BLaER1 treated with 17β-estradiol and CSF1 and Interleukin-3, amounts not matched to agents 10 nM and 100 nM (cell line): ENCODE measurements at regions not wholly inside any gene's neighbourhood (a gene's known extent, or its start where the extent isn't known, plus 50 kb on each side); places are given as distances from the start of the nearest gene placed in this dataset.
A peak's percentile ranks its signal among the peaks of the same experiment; 100 is the strongest.

Experiments
- H3K27ac ChIP-seq, 11 experiments: shearing (Covaris generic); formaldehyde crosslinking; 2 replicates each; pipeline ENCODE4 v1.8.1; 2022
- H3K27me3 ChIP-seq, 11 experiments: shearing (Covaris generic); formaldehyde crosslinking; 2 replicates each; pipeline ENCODE4 v1.8.1; 2022
- H3K36me3 ChIP-seq, 11 experiments: shearing (Covaris generic); formaldehyde crosslinking; 2 replicates each; pipeline ENCODE4 v1.8.1; 2022
- H3K4me1 ChIP-seq, 10 experiments: shearing (Covaris generic); formaldehyde crosslinking; 2 replicates each; pipeline ENCODE4 v1.8.1; 2022
- H3K4me2 ChIP-seq, 11 experiments: shearing (Covaris generic); formaldehyde crosslinking; 2 replicates each; pipeline ENCODE4 v1.8.1; 2022
- H3K4me3 ChIP-seq, 10 experiments: shearing (Covaris generic); formaldehyde crosslinking; 2 replicates each; pipeline ENCODE4 v1.8.1; 2022
- H3K9ac ChIP-seq, 11 experiments: shearing (Covaris generic); formaldehyde crosslinking; 2 replicates each; pipeline ENCODE4 v1.8.1; 2022
- H3K9me3 ChIP-seq, 11 experiments: shearing (Covaris generic); formaldehyde crosslinking; replicated peaks in 1 of 11; 2 replicates each; pipeline ENCODE4 v1.8.1; 2022
- H4K20me1 ChIP-seq, 11 experiments: shearing (Covaris generic); formaldehyde crosslinking; 2 replicates each; pipeline ENCODE4 v1.8.1; 2022
- Cebpa-rat ChIP-seq, 11 experiments: shearing (Covaris generic); IDR thresholded peaks; 2 replicates each; pipeline ENCODE4 v1.8.1; 2022

DNA sequence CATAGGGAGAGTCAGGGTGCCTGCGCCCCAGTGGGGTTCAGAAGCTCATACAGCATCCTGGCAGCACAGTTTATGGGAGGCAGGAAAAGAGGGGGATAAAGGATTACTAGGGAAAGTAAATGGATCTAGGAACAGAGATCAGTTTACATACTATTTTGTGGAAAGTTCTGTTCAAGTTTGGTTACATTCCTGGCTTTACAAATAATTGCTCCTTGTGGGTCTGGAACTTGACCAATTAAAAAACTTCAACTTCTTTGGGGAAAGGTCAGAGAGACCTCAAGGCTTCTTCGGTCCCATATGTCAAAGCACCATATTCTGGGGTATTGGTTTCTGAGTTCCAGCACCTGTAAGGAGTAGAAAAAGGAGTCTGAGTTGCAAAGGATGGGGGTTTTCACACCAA lies 64.1 kb downstream of the ZDHHC19 start:
- Histone ChIP-seq H3K4me2 (peak overlapping the region in 1 of 11 experiments; percentile 78; a peak in 1 of 22 replicates), H3K4me3 (no peak overlapping the region), H3K27ac (peak overlapping the region in 1 of 11 experiments; percentile 62; a peak in 1 of 22 replicates), H3K9me3 (peaks cover 5 to 58% (median 46%) of the 10 kb centered on the region in 11 experiments; a peak in 21 of 22 replicates), H4K20me1 (no peaks in the 10 kb centered on the region), H3K27me3 (no peaks in the 10 kb centered on the region), H3K9ac (no peak overlapping the region), H3K36me3 (no peaks in the 10 kb centered on the region), H3K4me1 (peaks cover 42 to 65% (median 44%) of the 10 kb centered on the region in 10 experiments)
- TF ChIP-seq Cebpa-rat (IDR thresholded peaks at IDR 0.05): no peak

DNA sequence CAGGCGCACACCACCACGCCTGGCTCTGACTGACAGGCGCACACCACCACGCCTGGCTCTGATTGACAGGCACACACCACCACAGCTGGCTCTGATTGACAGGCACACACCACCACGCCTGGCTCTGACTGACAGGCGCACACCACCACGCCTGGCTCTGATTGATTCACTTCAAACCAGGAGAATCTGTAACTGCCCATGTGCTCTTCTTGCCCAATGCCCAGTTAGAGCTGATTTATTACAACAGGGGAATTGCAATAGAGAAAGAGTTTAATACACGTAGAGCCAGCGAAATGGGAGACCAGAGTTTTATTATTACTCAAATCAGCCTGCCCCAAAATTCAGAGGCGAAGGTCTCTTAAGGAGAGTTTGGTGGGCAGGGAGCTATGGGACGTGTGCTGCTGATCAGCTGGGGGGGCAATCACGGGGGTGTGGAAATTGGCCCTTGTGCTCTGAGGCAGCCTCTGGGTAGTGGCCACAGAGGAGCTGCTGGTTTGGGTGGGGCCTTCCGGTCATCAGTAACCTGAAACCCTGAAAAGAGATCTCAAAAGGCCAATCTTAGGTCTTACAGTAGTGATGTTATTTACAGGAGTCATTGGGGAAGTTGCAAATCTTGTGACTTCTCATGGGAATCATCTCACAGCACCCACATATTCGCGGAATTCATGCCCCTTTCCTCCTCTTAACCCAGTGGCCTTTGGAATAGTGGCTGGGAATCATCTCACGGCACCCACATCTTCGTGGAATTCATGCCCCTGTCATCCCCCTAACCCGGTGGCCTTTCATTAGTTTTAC lies 63.8 kb upstream of the TFRC start:
- Histone ChIP-seq H3K4me3 (no peak overlapping the region), H3K4me1 (peaks cover 56 to 77% (median 59%) of the 10 kb centered on the region in 10 experiments), H3K36me3 (no peaks in the 10 kb centered on the region), H3K4me2 (peak overlapping the region; percentile 8 to 86 (median 68); a peak in 21 of 22 replicates), H3K27ac (peak overlapping the region in 5 of 11 experiments; percentile 45 to 73 (median 62); a peak in 9 of 22 replicates), H3K9ac (peak overlapping the region in 4 of 11 experiments; percentile 22 to 52 (median 38); a peak in 4 of 22 replicates), H3K27me3 (no peaks in the 10 kb centered on the region), H4K20me1 (no peaks in the 10 kb centered on the region), H3K9me3 (peaks cover 5 to 44% (median 37%) of the 10 kb centered on the region in 11 experiments; a peak in 21 of 22 replicates)
- no peak for TF ChIP-seq Cebpa-rat (IDR thresholded peaks at IDR 0.05)

DNA sequence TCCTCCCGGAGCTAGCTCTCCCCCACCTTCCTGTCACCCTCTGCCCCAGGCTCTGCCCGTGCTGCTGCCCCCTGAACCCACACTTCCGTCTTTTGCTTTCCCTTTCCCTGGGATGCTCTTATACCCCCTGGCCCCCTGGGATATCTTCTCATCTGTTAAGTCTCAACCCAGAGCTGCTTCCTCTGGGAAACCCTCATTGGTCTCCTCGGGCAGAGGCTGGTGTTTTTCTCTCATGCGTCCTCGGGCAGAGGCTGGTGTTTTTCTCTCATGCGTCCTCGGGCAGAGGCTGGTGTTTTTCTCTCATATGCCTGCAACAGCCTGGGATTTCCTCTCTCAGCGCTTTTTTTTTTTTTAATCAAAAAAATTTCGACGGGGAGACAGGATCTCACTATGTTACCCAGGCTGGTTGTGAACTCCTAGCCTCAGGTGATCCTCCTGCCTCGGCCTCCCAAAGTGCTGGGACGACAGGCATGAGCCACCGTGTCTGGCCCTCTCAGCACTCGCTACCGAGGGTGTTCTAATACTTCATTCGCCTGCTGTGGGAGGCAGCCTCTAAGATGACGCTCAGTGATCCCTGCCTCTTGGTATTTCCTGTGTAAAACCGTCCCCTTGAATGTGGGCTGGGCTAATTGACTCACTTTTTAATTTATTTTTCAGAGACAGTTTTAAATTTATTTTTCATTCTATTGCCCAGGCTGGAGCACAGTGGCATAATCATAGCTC lies 62.7 kb upstream of the TFRC start:
- peaks cover 66 to 74% (median 69%) of the 10 kb centered on the region in 10 experiments for H3K4me1 ChIP-seq
- TF ChIP-seq Cebpa-rat (IDR thresholded peaks at IDR 0.05): no peak
- H3K4me3 ChIP-seq: peak overlapping the region in 6 of 10 experiments; percentile 1 to 35 (median 12); a peak in 6 of 20 replicates
- no peaks in the 10 kb centered on the region for H4K20me1 ChIP-seq
- no peaks in the 10 kb centered on the region for H3K27me3 ChIP-seq
- no peaks in the 10 kb centered on the region for H3K36me3 ChIP-seq
- H3K4me2 ChIP-seq: peak overlapping the region; percentile 63 to 95 (median 80)
- H3K9ac ChIP-seq: peak overlapping the region; percentile 12 to 68 (median 61); a peak in 19 of 22 replicates
- H3K27ac ChIP-seq: peak overlapping the region; percentile 33 to 73 (median 62); a peak in 21 of 22 replicates
- H3K9me3 ChIP-seq: peaks cover 5 to 33% (median 26%) of the 10 kb centered on the region in 11 experiments; a peak in 21 of 22 replicates

DNA sequence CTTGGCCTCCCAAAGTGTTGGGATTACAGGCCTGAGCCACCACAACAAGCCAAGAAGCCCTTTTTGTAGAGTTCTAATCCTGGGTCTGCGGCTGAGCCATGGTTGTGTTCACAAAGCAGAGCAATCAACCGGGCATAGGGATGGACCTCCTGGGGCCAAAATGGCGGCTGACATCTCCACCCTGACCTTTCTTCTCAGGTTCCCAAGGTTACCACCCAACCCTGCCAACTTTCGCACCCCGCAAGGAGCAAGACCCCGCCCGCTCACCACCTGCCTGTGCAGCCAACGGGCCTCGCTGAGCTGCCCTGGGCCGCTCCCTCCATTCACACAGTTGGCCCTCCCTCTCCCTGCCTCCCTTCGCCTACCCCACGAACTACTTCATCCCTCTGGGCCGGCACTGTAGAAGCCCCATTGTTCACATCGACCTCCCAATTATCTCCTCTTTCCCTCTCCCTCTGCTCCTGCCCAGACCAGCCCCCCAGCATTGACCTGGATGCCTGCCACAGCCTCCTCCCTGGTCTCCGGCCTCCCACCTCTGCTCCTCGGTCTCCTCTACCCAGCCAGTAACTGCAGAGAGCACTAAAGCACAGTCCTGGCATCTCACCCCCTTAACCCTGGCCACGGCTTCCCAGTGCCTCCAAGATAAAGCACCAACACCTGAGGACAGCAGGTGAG lies 62.0 kb upstream of the TFRC start:
- Histone ChIP-seq H3K4me3 (peak overlapping the region in 5 of 10 experiments; percentile 1 to 35 (median 6); a peak in 4 of 20 replicates), H3K27me3 (no peaks in the 10 kb centered on the region), H4K20me1 (no peaks in the 10 kb centered on the region), H3K4me2 (peak overlapping the region; percentile 63 to 95 (median 80)), H3K9ac (peak overlapping the region in 8 of 11 experiments; percentile 52 to 68 (median 62); a peak in 13 of 22 replicates), H3K9me3 (peaks cover 5 to 26% (median 19%) of the 10 kb centered on the region in 11 experiments; a peak in 21 of 22 replicates), H3K4me1 (peaks cover 61 to 74% (median 69%) of the 10 kb centered on the region in 10 experiments), H3K27ac (peak overlapping the region; percentile 33 to 73 (median 62); a peak in 19 of 22 replicates), H3K36me3 (no peaks in the 10 kb centered on the region)
- TF ChIP-seq Cebpa-rat (IDR thresholded peaks at IDR 0.05): no peak

DNA sequence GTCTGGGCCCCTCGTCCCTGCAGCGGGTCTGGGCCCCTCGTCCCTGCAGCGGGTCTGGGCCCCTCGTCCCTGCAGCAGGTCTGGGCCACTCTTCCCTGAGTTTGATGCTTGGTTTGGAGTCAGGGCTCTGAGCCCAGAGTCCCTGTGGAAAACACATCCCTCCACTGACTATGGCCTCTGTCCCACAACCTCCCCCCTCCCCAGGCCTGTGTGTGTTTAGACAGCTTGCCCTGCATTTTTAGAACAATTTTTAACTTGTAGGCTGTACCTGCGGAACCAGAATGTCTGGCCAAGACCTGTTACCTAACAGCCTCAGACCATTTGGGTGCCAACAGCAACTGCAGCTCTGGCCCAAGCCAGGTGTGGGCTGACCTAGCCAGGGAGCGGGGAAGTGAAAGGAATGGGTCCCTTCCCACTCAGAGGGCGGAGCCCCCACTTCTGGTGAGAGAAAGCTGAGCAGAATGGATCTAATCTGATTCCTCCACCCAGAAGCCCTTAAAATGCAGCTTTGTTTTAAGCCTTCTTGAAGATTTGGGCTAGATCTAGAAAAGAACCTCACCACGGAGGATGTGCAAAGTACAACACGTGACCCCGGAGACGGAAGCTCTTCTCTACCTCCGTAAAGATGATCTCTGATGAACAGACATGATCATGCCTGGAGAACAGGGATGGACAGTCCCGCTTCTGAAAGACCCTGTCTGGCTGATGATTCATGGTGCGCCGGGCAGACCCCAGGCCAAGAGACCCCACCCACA lies 60.5 kb upstream of the TFRC start:
- Histone ChIP-seq H3K4me3 (no peak overlapping the region; a peak in 1 of 20 replicates), H3K36me3 (no peaks in the 10 kb centered on the region), H4K20me1 (no peaks in the 10 kb centered on the region), H3K27me3 (no peaks in the 10 kb centered on the region), H3K27ac (peak overlapping the region in 6 of 11 experiments; percentile 17 to 43 (median 22); a peak in 9 of 22 replicates), H3K9me3 (peaks cover 0 to 12% (median 6%) of the 10 kb centered on the region in 11 experiments; a peak in 10 of 22 replicates), H3K4me1 (peaks cover 61 to 74% (median 69%) of the 10 kb centered on the region in 10 experiments), H3K4me2 (peak overlapping the region; percentile 63 to 95 (median 75)), H3K9ac (no peak overlapping the region)
- TF ChIP-seq Cebpa-rat (IDR thresholded peaks at IDR 0.05): no peak

DNA sequence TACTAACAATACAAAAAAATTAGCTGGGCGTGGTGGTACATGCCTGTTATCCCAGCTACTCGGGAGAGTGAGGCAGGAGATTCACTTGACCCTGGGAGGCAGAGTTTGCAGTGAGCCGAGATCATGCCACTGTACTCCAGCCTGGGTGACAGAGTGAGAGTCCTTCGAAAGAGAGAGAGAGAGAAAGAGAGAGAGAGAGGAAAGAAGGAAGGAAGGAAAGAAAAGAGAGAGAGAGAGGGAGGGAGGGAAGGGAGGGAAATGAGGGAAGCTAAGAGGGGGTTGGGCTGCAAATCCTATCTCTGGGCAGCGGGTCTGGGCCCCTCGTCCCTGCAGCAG lies 59.9 kb upstream of the TFRC start:
- no peaks in the 10 kb centered on the region for H3K27me3 ChIP-seq
- no peak for TF ChIP-seq Cebpa-rat (IDR thresholded peaks at IDR 0.05)
- no peaks in the 10 kb centered on the region for H4K20me1 ChIP-seq
- no peaks in the 10 kb centered on the region for H3K36me3 ChIP-seq
- peak overlapping the region in 7 of 11 experiments; percentile 17 to 43 (median 22); a peak in 10 of 22 replicates for H3K27ac ChIP-seq
- peaks cover 61 to 74% (median 69%) of the 10 kb centered on the region in 10 experiments for H3K4me1 ChIP-seq
- H3K4me2 ChIP-seq: peak overlapping the region; percentile 63 to 95 (median 75)
- no peak overlapping the region; a peak in 1 of 20 replicates for H3K4me3 ChIP-seq
- peaks cover 0 to 7% (median 3%) of the 10 kb centered on the region in 11 experiments; a peak in 5 of 22 replicates for H3K9me3 ChIP-seq
- H3K9ac ChIP-seq: no peak overlapping the region

DNA sequence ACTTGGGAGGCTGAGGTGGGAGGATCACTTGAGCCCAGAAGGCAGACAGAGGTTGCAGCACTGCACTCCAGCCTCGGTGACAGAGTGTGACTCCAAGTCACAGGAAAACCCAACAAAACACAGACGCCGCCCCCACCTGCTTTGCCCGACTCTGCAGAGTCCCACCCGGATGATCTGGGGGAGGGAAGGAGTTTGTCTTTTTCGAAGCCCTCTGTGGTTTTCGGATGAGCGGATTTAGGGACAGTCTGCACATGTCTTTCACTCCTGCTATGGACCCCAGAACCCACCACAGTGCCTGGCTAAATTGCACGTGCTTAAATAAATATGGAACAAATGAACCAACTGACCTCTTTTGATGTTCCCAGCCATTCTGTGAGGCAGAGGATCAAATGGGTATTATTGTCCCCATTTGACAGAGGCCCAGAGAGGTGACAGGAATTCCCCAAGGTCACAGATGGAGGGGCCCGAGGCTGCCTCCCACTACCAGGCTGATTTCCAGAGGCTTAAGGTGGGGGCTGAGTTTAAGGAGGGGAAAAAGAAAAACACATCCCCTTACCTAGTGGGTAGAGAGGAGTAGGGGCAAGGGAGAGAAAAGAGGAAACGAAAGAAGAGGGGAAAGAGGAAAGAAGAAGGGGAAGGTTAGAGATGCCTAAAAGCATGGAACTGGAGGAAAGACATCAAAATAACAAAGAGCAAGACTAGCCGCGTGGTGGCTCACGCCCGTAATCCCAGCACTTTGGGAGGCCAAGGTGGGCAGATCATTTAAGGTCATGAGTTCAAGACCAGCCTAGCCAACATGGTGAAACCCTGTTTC lies 59.4 kb upstream of the TFRC start:
- Histone ChIP-seq H3K36me3 (no peaks in the 10 kb centered on the region), H3K4me3 (no peak overlapping the region), H3K27ac (peak overlapping the region in 10 of 11 experiments; percentile 9 to 62 (median 27); a peak in 10 of 22 replicates), H3K4me2 (peak overlapping the region; percentile 63 to 95 (median 75)), H3K27me3 (no peaks in the 10 kb centered on the region), H3K4me1 (peaks cover 61 to 71% (median 67%) of the 10 kb centered on the region in 10 experiments), H4K20me1 (no peaks in the 10 kb centered on the region), H3K9me3 (peaks cover 0 to under 1% (median 0%) of the 10 kb centered on the region in 11 experiments; a peak in 2 of 22 replicates), H3K9ac (no peak overlapping the region; a peak in 1 of 22 replicates)
- no peak for TF ChIP-seq Cebpa-rat (IDR thresholded peaks at IDR 0.05)
